ENCODE measurements at regions not wholly inside any gene's neighbourhood (a gene's known extent, or its start where the extent isn't known, plus 50 kb on each side); places are given as distances from the start of the nearest gene placed in this dataset.

- H4K20me1 ChIP-seq (ENCODE audit: insufficient read depth), result no peaks in the 10 kb centered on the region
- CTCF ChIA-PET, result no interaction called here
- H3F3A ChIP-seq (ENCODE audit: insufficient read depth, low read depth), result peaks cover 5% of the 10 kb centered on the region
Measured at GRCh38 chr13:30123575-30123974, 183.8 kb downstream of the KATNAL1 start.

GRCh38 chr13:30121666-30122065 is 185.7 kb downstream of the KATNAL1 start:
- Histone ChIP-seq H2AFZ (no peak overlapping the region), H3K79me2 (ENCODE audit: low read depth) (no peaks in the 10 kb centered on the region), H3K27me3 (ENCODE audit: insufficient read depth, low read depth) (no peaks in the 10 kb centered on the region), H3K9me2 (ENCODE audit: insufficient read depth) (no peaks in the 10 kb centered on the region), H3K4me2 (no peak overlapping the region), H3K27ac (no peak overlapping the region), H4K20me1 (ENCODE audit: insufficient read depth) (no peaks in the 10 kb centered on the region), H3F3A (ENCODE audit: insufficient read depth, low read depth) (peaks cover 5% of the 10 kb centered on the region), H3K9me3 (ENCODE audit: insufficient read depth, low read depth) (no peaks in the 10 kb centered on the region), H3K4me1 (replicated peaks; ENCODE audit: insufficient read depth) (peaks cover 14% of the 10 kb centered on the region), H3K4me3 (no peak overlapping the region), H3K36me3 (ENCODE audit: low read depth) (no peaks in the 10 kb centered on the region)
- TF ChIP-seq EZH2 (IDR thresholded peaks at IDR 0.05; ENCODE audit: low read depth), result no peak
- TF ChIP-seq CTCF (conservative IDR thresholded peaks at IDR 0.05), result no peak
- POLR2A ChIA-PET (ENCODE audit: unreplicated experiment), result no interaction called here
- no TSS peak for BruUV-seq (replicated peaks)
- intact Hi-C loops (cut with micrococcal nuclease; ENCODE audit: unreplicated experiment), result no loop called here
- CTCF ChIA-PET, result no interaction called here
- DNase-seq, result no peak

More at GRCh38 chr13:30123575-30123974, 183.8 kb downstream of the KATNAL1 start:
- no peak overlapping the region for H2AFZ ChIP-seq
- no peaks in the 10 kb centered on the region for H3K9me2 ChIP-seq (ENCODE audit: insufficient read depth)
- intact Hi-C loops (cut with micrococcal nuclease; ENCODE audit: unreplicated experiment), result no loop called here
- H3K4me2 ChIP-seq, result no peak overlapping the region
- TF ChIP-seq EZH2 (IDR thresholded peaks at IDR 0.05; ENCODE audit: low read depth) (no peak), CTCF (conservative IDR thresholded peaks at IDR 0.05) (no peak)
- BruUV-seq (replicated peaks), result no TSS peak
- no peak for DNase-seq
- H3K79me2 ChIP-seq (ENCODE audit: low read depth), result no peaks in the 10 kb centered on the region
- H3K27me3 ChIP-seq (ENCODE audit: insufficient read depth, low read depth), result no peaks in the 10 kb centered on the region
- POLR2A ChIA-PET (ENCODE audit: unreplicated experiment), result interaction anchor here (0.6 kb wide), 1 partner anchor 514 kb away, joined by 5 read pairs; no protein-coding TSS in a partner anchor
- peaks cover 14% of the 10 kb centered on the region for H3K4me1 ChIP-seq (replicated peaks; ENCODE audit: insufficient read depth)
- H3K36me3 ChIP-seq (ENCODE audit: low read depth), result no peaks in the 10 kb centered on the region
- H3K9me3 ChIP-seq (ENCODE audit: insufficient read depth, low read depth), result no peaks in the 10 kb centered on the region
- no peak overlapping the region for H3K4me3 ChIP-seq
- no peak overlapping the region for H3K27ac ChIP-seq

GRCh38 chr13:30121244-30121643 is 186.1 kb downstream of the KATNAL1 start:
- Histone ChIP-seq H2AFZ (no peak overlapping the region), H3K27ac (no peak overlapping the region), H3K4me3 (no peak overlapping the region), H3K9me2 (ENCODE audit: insufficient read depth) (no peaks in the 10 kb centered on the region), H3K36me3 (ENCODE audit: low read depth) (no peaks in the 10 kb centered on the region), H3K4me1 (replicated peaks; ENCODE audit: insufficient read depth) (peaks cover 12% of the 10 kb centered on the region), H3K27me3 (ENCODE audit: insufficient read depth, low read depth) (no peaks in the 10 kb centered on the region), H3F3A (ENCODE audit: insufficient read depth, low read depth) (peaks cover 5% of the 10 kb centered on the region), H3K79me2 (ENCODE audit: low read depth) (no peaks in the 10 kb centered on the region), H3K4me2 (no peak overlapping the region), H3K9me3 (ENCODE audit: insufficient read depth, low read depth) (no peaks in the 10 kb centered on the region), H4K20me1 (ENCODE audit: insufficient read depth) (no peaks in the 10 kb centered on the region)
- intact Hi-C loops (cut with micrococcal nuclease; ENCODE audit: unreplicated experiment), result no loop called here
- ChIA-PET CTCF (no interaction called here), POLR2A (ENCODE audit: unreplicated experiment) (no interaction called here)
- BruUV-seq (replicated peaks), result no TSS peak
- TF ChIP-seq CTCF (conservative IDR thresholded peaks at IDR 0.05), result no peak
- TF ChIP-seq EZH2 (IDR thresholded peaks at IDR 0.05; ENCODE audit: low read depth), result no peak
- no peak for DNase-seq

Data from PC-9 (cell line).